ENCODE measurements at regions not wholly inside any gene's neighbourhood (a gene's known extent, or its start where the extent isn't known, plus 50 kb on each side); places are given as distances from the start of the nearest gene placed in this dataset.

DNA sequence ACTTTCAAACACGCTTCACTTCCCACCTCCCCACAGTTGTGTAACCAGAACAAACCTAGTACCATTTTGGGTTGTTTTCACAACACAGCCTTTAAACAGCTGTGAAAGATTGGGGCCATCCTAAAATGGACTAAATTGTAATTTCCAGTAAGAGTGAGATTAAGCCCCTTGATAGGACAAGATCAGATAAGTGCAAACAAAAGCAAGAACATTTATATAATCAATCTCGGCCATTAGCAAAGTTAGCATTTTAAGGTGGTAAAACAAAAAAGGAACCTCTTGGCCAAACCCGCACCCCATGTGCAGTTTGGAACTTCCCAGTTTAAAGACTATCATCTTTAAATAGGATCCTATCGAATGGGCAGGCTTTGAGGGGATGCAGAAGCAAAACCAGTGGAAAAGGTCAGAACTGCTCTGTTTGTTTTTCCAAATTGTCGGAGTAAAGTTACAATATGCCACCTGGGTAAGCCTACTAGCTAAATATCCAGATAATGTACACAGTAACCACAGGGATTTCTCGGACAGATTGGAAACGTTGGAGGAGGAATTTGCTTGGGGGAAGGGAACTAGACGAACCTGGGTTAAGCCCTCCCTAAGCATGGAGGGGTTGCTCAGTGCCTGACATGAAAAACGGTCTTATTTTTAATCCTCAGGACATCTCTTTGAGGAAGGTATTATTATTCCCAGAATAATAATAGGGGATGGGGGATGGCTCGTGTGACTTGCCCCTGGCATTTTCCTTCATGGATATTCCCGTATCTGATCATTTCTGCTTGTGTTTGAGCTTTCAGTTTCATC, 159.8 kb upstream of the SALL4 start:
- no peak for DNase-seq (ENCODE audit: low read depth)
- no peak overlapping the region for H3K4me3 ChIP-seq (ENCODE audit: low read depth, low read length)

DNA sequence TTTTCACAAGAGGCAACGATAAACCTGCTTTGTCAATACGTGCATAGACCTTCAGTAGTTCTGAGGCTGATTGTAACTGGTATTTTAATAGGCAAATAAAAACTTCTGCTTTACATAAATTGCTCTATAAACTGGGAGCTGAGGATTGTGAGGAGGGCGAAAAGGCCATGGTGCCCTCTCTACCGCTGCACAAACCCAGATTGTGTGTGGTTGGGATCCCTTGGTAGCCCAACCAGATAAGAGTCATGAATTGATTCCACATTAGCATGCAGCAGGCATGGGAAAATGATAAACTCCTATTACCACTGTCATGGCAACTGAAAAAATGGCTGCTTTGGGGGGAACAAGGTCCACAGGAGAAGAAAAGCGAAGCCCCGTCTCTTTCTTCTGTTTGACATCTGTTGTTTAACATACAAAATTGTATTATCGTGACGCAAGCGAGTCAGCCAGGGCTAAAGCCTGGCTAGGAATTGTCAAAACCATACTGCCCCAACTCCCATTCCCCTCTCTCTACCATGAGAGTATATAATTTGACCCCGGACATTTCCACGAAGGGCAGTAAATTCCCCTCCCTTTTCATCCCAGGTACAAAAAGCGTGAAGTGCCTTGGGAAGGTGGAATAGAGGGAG, 157.8 kb upstream of the SALL4 start:
- TF ChIP-seq, protein P1, sequence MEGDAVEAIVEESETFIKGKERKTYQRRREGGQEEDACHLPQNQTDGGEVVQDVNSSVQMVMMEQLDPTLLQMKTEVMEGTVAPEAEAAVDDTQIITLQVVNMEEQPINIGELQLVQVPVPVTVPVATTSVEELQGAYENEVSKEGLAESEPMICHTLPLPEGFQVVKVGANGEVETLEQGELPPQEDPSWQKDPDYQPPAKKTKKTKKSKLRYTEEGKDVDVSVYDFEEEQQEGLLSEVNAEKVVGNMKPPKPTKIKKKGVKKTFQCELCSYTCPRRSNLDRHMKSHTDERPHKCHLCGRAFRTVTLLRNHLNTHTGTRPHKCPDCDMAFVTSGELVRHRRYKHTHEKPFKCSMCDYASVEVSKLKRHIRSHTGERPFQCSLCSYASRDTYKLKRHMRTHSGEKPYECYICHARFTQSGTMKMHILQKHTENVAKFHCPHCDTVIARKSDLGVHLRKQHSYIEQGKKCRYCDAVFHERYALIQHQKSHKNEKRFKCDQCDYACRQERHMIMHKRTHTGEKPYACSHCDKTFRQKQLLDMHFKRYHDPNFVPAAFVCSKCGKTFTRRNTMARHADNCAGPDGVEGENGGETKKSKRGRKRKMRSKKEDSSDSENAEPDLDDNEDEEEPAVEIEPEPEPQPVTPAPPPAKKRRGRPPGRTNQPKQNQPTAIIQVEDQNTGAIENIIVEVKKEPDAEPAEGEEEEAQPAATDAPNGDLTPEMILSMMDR (IDR thresholded peaks at IDR 0.05; ENCODE audit: insufficient read depth, low read length), result no peak
- DNase-seq (ENCODE audit: low read depth), result no peak
- H3K4me3 ChIP-seq (ENCODE audit: low read depth, low read length), result no peak overlapping the region

More for the DNA sequence above, 159.8 kb upstream of the SALL4 start:
- TF ChIP-seq, protein P1 (IDR thresholded peaks at IDR 0.05; ENCODE audit: insufficient read depth, low read length), result no peak

DNA sequence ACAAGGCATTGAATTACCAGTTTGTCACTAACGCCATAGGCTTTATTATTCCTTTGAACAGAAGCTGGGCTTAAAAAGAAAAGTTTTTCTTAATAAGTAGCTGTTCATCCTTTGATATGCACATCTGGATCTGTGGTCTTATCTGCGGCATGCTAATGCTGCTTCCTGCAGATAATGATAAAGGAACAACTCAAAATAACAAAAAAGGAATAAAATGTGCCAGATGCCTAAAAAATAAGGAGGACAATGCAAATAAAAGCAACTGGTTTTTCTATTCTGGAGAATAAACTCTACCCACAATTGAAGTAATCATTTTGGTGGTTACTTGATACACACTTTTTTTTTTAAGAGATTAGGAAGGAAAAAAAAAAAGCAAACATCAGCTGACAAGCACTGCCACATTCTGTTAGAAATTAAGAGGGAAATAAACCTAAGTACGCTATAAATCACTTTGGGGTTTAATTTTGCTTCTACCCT, 156.8 kb upstream of the SALL4 start:
- TF ChIP-seq, protein P1 (IDR thresholded peaks at IDR 0.05; ENCODE audit: insufficient read depth, low read length), result no peak
- DNase-seq (ENCODE audit: low read depth), result peak; percentile 11
- H3K4me3 ChIP-seq (ENCODE audit: low read depth, low read length), result no peak overlapping the region

DNA sequence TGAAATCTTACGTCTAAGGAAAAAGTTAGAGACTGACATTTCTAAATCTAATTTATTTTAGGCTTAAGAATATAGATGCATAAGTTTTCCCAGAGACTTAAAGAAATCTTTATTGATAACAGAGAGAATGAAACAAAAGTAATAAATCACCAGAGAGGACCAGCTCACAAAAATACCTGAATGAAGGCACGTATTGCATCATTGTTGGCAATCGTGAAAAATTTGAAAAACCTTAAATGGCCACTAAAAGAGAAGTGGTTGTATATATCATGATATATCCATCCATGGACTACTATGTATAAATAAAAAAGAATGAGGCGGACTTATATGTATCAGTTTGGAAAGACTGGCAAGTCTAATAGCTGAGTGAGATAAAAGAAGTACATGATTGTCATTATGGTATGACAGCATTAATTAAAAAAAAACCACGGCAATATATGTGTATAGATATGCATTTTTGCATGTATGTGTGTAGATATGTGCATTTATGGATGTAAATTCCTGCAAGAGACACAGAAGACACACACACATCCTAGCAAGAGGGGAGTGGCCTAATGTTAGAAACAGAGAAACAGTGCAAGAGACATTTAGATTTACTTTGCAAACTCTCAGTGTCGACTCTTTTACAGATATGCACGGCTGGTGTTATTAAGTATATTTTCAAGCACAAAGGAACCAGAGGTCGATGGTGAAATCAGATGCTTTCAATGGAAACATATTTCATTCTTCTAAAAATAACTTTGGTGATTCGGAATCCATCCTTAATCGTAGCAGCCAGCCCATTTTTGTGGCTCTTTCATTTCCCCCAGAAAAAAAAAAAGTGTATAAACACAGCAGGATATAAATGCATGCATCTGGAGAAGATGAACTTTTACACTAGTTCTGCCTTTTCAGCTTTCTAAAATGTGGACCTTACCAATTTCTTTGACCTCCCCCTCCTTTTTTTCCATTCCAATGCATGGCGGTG, 156.1 kb upstream of the SALL4 start:
- TF ChIP-seq, protein P1 (IDR thresholded peaks at IDR 0.05; ENCODE audit: insufficient read depth, low read length), result no peak
- peak; percentile 39 for DNase-seq (ENCODE audit: low read depth)
- no peak overlapping the region for H3K4me3 ChIP-seq (ENCODE audit: low read depth, low read length)

DNA sequence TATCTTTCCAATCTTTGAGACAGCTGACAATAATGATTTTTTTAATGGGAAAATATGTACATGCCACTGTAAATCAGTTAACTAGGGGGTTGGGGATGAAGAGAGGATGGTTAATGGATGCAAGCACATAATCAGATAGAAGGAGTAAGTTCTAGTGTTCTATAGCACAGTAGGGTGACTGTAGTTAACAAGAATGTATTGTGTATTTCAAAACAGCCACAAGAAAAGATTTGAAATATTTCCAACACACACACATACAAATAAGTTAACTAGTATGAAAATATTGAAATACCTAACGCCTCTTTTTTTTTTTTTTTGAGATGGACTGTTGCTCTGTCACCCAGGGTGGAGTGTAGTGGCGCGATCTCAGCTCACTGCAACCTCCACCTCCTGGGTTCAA, 153.4 kb upstream of the SALL4 start:
- TF ChIP-seq, protein P1 (IDR thresholded peaks at IDR 0.05; ENCODE audit: insufficient read depth, low read length), result no peak
- no peak overlapping the region for H3K4me3 ChIP-seq (ENCODE audit: low read depth, low read length)
- DNase-seq (ENCODE audit: low read depth), result peak; percentile 20

DNA sequence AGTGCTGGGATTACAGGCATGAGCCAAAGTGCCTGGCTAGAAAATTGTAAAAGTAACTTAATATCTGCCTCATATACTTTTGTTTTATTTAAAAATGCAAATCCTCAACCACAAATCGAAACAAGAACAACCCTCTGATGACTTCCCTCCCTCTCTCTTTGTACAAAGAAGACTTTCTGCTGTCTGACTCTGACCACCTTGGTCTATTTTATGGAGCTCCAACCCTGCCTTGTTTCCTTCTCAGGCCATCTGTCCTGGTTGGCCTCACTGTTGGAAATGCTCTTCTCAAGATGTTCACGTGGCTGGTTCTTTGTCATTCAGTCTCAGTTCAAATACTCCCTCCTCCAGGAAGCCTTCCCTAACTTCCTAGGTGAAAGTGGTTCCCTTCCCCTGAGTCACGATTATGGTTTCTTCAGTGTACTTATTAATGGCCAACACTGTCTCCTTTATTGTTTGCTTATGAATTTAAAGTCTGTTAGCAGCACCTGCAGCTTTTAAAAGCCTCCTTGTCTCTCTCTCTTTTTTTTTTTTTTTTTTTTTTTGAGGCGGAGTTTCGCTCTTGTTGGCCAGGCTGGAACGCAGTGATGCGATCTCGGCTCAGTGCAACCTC, 151.5 kb upstream of the SALL4 start:
- no peak overlapping the region for H3K4me3 ChIP-seq (ENCODE audit: low read depth, low read length)
- no peak for DNase-seq (ENCODE audit: low read depth)
- TF ChIP-seq, protein P1 (IDR thresholded peaks at IDR 0.05; ENCODE audit: insufficient read depth, low read length), result no peak
